ENCODE measurements at regions not wholly inside any gene's neighbourhood (a gene's known extent, or its start where the extent isn't known, plus 50 kb on each side); places are given as distances from the start of the nearest gene placed in this dataset.

DNA sequence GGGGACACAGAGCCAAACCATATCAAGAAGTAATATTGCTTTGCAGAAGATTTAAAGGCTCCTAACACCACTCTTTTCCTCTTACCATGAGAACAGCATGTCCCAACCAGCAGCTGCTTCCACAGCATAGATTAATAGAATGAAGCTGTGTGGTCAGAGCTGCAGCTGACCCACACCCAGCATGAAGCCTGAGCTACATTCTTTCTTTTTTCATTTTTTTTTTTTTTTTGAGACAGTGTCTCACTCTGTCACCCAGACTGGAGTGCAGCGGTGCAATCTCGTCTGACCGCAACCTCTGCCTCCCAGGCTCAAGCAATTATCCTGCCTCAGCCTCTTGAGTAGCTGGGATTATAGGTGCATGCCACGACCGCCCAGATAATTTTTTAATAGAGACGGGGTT, 289.8 kb downstream of the RAD51AP2 start:
- no peak for ATAC-seq (ENCODE audit: poor library complexity)

DNA sequence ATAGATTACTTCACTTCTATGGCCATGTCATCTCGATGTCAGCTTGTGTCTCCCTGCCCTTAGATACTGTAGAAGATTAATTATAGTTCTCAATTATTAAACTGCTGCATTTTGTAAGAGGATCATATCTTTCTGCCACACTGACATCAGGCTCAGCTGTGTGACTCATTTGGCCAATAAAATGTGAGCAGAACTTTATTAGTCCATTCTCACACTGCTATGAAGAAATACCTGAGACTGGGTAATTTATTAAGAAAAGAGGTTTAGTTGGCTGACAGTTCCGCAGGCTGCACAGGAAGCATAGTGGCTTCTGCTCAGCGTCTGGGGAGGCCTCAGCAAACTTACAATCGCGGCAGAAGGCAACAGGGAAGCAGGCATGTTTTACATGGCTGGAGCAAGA, 290.4 kb downstream of the RAD51AP2 start:
- intact Hi-C loops (cut with DNase I, micrococcal nuclease), result no loop called here
- Mint-ChIP-seq H3K36me3 (ENCODE audit: low read depth) (no peaks in the 10 kb centered on the region), H3K9me3 (peaks cover 5% of the 10 kb centered on the region), H3K4me1 (ENCODE audit: low read depth) (no peaks in the 10 kb centered on the region), H3K4me3 (no peak overlapping the region), H3K27me3 (no peaks in the 10 kb centered on the region), H3K27ac (no peak overlapping the region)
- TF ChIP-seq, protein P1, sequence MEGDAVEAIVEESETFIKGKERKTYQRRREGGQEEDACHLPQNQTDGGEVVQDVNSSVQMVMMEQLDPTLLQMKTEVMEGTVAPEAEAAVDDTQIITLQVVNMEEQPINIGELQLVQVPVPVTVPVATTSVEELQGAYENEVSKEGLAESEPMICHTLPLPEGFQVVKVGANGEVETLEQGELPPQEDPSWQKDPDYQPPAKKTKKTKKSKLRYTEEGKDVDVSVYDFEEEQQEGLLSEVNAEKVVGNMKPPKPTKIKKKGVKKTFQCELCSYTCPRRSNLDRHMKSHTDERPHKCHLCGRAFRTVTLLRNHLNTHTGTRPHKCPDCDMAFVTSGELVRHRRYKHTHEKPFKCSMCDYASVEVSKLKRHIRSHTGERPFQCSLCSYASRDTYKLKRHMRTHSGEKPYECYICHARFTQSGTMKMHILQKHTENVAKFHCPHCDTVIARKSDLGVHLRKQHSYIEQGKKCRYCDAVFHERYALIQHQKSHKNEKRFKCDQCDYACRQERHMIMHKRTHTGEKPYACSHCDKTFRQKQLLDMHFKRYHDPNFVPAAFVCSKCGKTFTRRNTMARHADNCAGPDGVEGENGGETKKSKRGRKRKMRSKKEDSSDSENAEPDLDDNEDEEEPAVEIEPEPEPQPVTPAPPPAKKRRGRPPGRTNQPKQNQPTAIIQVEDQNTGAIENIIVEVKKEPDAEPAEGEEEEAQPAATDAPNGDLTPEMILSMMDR (IDR thresholded peaks at IDR 0.05), result no peak
- no peak for DNase-seq
- Histone ChIP-seq H3K27me3 (ENCODE audit: control insufficient read depth in 1 of 2, insufficient read depth in 2 of 2, low read length in 2 of 2) (no peaks in the 10 kb centered on the region), H3K4me1 (ENCODE audit: insufficient read depth, low read length) (no peaks in the 10 kb centered on the region), H3K4me3 (ENCODE audit: low read length) (no peak overlapping the region), H3K27ac (ENCODE audit: low read depth in 1 of 2, low read length in 2 of 2) (no peak overlapping the region), H3K36me3 (ENCODE audit: insufficient read depth, low read length) (no peaks in the 10 kb centered on the region), H3K9me3 (ENCODE audit: control insufficient read depth in 1 of 2, insufficient read depth in 1 of 2, low read length in 2 of 2) (peaks cover 0 to 4% of the 10 kb centered on the region in 2 experiments)
- CTCF ChIA-PET, result no interaction called here
- POLR2A ChIA-PET, result no interaction called here
- ATAC-seq (ENCODE audit: poor library complexity), result no peak

More for the DNA sequence above, 289.8 kb downstream of the RAD51AP2 start:
- no peaks in the 10 kb centered on the region for H3K36me3 ChIP-seq (ENCODE audit: insufficient read depth, low read length)
- H3K4me1 ChIP-seq (ENCODE audit: insufficient read depth, low read length), result no peaks in the 10 kb centered on the region
- Mint-ChIP-seq H3K4me3 (no peak overlapping the region), H3K36me3 (ENCODE audit: low read depth) (no peaks in the 10 kb centered on the region), H3K27ac (no peak overlapping the region), H3K4me1 (ENCODE audit: low read depth) (no peaks in the 10 kb centered on the region), H3K9me3 (peaks cover 2% of the 10 kb centered on the region), H3K27me3 (no peaks in the 10 kb centered on the region)
- DNase-seq, result no peak
- intact Hi-C loops (cut with DNase I, micrococcal nuclease), result no loop called here
- no peak overlapping the region for H3K27ac ChIP-seq (ENCODE audit: low read depth in 1 of 2, low read length in 2 of 2)
- CTCF ChIA-PET, result no interaction called here
- TF ChIP-seq, protein P1 (IDR thresholded peaks at IDR 0.05), result no peak
- POLR2A ChIA-PET, result no interaction called here
- peaks cover 0 to 4% of the 10 kb centered on the region in 2 experiments for H3K9me3 ChIP-seq (ENCODE audit: control insufficient read depth in 1 of 2, insufficient read depth in 1 of 2, low read length in 2 of 2)
- H3K27me3 ChIP-seq (ENCODE audit: control insufficient read depth in 1 of 2, insufficient read depth in 2 of 2, low read length in 2 of 2), result no peaks in the 10 kb centered on the region
- no peak overlapping the region for H3K4me3 ChIP-seq (ENCODE audit: low read length)

DNA sequence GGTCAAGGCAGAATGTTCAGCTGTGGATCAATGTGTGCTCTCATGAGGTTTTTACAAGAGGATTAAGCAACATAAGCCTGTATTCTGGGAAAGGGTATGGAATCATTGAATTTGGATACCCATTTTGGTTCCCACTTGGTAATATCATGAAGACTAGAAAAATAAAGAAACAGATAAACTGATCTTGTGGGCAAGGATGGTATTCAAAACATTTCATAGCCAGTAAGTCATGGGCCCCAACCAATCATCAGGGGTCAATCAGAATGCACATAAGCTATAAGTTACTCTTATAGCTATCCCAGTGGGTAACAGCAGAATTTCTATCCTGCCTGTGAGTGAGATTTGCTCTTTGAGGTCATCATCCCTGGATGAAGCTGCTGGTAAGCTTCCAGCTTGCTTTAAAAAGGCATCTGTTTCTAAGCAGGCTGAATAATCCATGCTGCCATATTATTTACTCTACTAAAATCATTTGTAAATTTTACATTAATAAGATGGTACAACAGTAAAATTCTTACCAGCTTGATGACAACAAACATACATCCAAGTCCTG, 291.2 kb downstream of the RAD51AP2 start:
- Histone ChIP-seq H3K9me3 (ENCODE audit: control insufficient read depth in 1 of 2, insufficient read depth in 1 of 2, low read length in 2 of 2) (peaks cover 0 to 4% of the 10 kb centered on the region in 2 experiments), H3K36me3 (ENCODE audit: insufficient read depth, low read length) (no peaks in the 10 kb centered on the region), H3K27ac (ENCODE audit: low read depth in 1 of 2, low read length in 2 of 2) (no peak overlapping the region), H3K4me1 (ENCODE audit: insufficient read depth, low read length) (no peaks in the 10 kb centered on the region), H3K4me3 (ENCODE audit: low read length) (no peak overlapping the region), H3K27me3 (ENCODE audit: control insufficient read depth in 1 of 2, insufficient read depth in 2 of 2, low read length in 2 of 2) (no peaks in the 10 kb centered on the region)
- intact Hi-C loops (cut with DNase I, micrococcal nuclease), result no loop called here
- Mint-ChIP-seq H3K36me3 (ENCODE audit: low read depth) (no peaks in the 10 kb centered on the region), H3K9me3 (peaks cover 5% of the 10 kb centered on the region), H3K27ac (no peak overlapping the region), H3K4me3 (no peak overlapping the region), H3K27me3 (no peaks in the 10 kb centered on the region), H3K4me1 (ENCODE audit: low read depth) (no peaks in the 10 kb centered on the region)
- ChIA-PET CTCF (interaction anchor here (0.7 kb wide), 1 partner anchor 38 kb away, joined by 3 read pairs; no protein-coding TSS in a partner anchor), POLR2A (no interaction called here)
- TF ChIP-seq, protein P1 (IDR thresholded peaks at IDR 0.05), result no peak
- ATAC-seq (ENCODE audit: poor library complexity) (no peak), DNase-seq (no peak)
